GM23338 (cell line): ENCODE measurements at regions not wholly inside any gene's neighbourhood (a gene's known extent, or its start where the extent isn't known, plus 50 kb on each side); places are given as distances from the start of the nearest gene placed in this dataset.

Source experiments
- EZH2 ChIP-seq: fragments of 200-600 bp; sonication (generic); IDR thresholded peaks from one replicate; pipeline ENCODE4 v1.8.0; 2017; ENCODE audit warnings: antibody characterized with exemption, mild to moderate bottlenecking, low read depth; ENCODE audit not compliant: unreplicated experiment
- POLR2AphosphoS5 ChIP-seq: IDR thresholded peaks from 2 replicates; pipeline ENCODE4 v1.6.1; 2016; ENCODE audit warnings: antibody characterized with exemption, low read depth
- TF ChIP-seq, protein P1 (sequence below), 2 experiments: fragments of 200-600 bp in 1 of 2; sonication (generic) in 1 of 2; conservative IDR thresholded peaks; 2 replicates each; pipeline versions ENCODE4 v1.5.1 to v1.6.1; 2016 to 2017; ENCODE audit warnings: antibody characterized with exemption in 2 of 2, low read depth in 2 of 2, mild to moderate bottlenecking in 2 of 2, moderate library complexity in 1 of 2

DNA sequence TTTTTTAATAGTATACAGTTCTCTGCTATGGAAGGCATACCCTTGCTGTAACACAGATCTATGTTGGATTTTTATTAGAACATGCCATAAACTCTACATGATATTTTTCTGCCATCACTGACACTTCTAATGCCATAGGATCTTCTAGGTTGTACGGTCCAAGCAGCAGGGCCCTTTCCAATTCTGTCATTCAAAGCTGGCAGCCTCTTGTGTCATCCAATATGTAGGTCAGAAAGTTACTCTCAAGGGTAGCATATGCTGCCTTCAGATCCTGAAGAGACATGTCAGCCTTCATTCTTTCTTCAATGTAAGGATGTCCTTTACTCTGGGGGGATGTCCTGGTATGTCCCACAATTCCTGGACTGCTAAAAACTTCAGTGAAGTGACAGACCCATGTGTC is 629.2 kb upstream of the USP24 start:
- TF ChIP-seq EZH2 (no peak), POLR2AphosphoS5 (no peak)
- TF ChIP-seq, protein P1, sequence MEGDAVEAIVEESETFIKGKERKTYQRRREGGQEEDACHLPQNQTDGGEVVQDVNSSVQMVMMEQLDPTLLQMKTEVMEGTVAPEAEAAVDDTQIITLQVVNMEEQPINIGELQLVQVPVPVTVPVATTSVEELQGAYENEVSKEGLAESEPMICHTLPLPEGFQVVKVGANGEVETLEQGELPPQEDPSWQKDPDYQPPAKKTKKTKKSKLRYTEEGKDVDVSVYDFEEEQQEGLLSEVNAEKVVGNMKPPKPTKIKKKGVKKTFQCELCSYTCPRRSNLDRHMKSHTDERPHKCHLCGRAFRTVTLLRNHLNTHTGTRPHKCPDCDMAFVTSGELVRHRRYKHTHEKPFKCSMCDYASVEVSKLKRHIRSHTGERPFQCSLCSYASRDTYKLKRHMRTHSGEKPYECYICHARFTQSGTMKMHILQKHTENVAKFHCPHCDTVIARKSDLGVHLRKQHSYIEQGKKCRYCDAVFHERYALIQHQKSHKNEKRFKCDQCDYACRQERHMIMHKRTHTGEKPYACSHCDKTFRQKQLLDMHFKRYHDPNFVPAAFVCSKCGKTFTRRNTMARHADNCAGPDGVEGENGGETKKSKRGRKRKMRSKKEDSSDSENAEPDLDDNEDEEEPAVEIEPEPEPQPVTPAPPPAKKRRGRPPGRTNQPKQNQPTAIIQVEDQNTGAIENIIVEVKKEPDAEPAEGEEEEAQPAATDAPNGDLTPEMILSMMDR (conservative IDR thresholded peaks at IDR 0.05; ENCODE audit: low read depth in 2 of 2): no peak
